Activated B cell treated with CpG ODN at 0.5 μM for 24 hours (primary cell): ENCODE measurements at regions not wholly inside any gene's neighbourhood (a gene's known extent, or its start where the extent isn't known, plus 50 kb on each side); places are given as distances from the start of the nearest gene placed in this dataset.

Experiments
- ATAC-seq: fragments of 200-7000 bp; cut with Tn5 transposase; one replicate; pipeline ENCODE4 v1.10.0; 2021; ENCODE audit warnings: low read depth, mild to moderate bottlenecking, moderate library complexity
- CTCF ChIA-PET: fragments of 350-600 bp; sonication (Branson Sonifier 250); formaldehyde crosslinking; loops from one replicate; lab custom pipeline; 2021; ENCODE audit warnings: antibody characterized with exemption; lab: Charles Lee
- POLR2A ChIA-PET: fragments of 350-600 bp; sonication (Branson Sonifier 250); formaldehyde crosslinking; loops from one replicate; lab custom pipeline; 2021; ENCODE audit warnings: antibody characterized with exemption; lab: Charles Lee
- DNase-seq: peaks from one replicate; pipeline ENCODE4 v3.0.0; 2022
- H3K27ac Mint-ChIP-seq: one replicate; pipeline ENCODE4 v1.8.0; 2020; ENCODE audit warnings: mixed read lengths
- H3K27me3 Mint-ChIP-seq: one replicate; pipeline ENCODE4 v1.8.0; 2021; ENCODE audit warnings: mixed read lengths
- H3K36me3 Mint-ChIP-seq: one replicate; pipeline ENCODE4 v1.8.0; 2021; ENCODE audit warnings: low read depth, mixed read lengths
- H3K4me1 Mint-ChIP-seq: one replicate; pipeline ENCODE4 v1.8.0; 2021; ENCODE audit warnings: mixed read lengths
- H3K4me3 Mint-ChIP-seq: one replicate; pipeline ENCODE4 v1.8.0; 2020; ENCODE audit warnings: mild to moderate bottlenecking, mixed read lengths
- H3K9me3 Mint-ChIP-seq: one replicate; pipeline ENCODE4 v1.8.0; 2020; ENCODE audit warnings: mixed read lengths
- CTCF ChIP-seq: fragments of 200-600 bp; IDR thresholded peaks from one replicate; pipeline ENCODE4 v1.8.0; 2022; ENCODE audit warnings: antibody characterized with exemption, mild to moderate bottlenecking
- intact Hi-C: fragments of 100-400 bp; cut with micrococcal nuclease; formaldehyde crosslinking; loops from one replicate; pipeline ENCODE4 v1.15.1; 2024

GRCh38 chr1:109847251-109847650 is 63.4 kb upstream of the CSF1 start:
- Mint-ChIP-seq H3K4me1 (no peaks in the 10 kb centered on the region), H3K27me3 (peaks cover 2% of the 10 kb centered on the region), H3K9me3 (no peaks in the 10 kb centered on the region), H3K27ac (no peak overlapping the region), H3K4me3 (no peak overlapping the region), H3K36me3 (no peaks in the 10 kb centered on the region)
- ChIA-PET CTCF (interaction anchor here (1.0 kb wide), 1 partner anchor 164 kb away, joined by 3 read pairs; no protein-coding TSS in a partner anchor), POLR2A (no interaction called here)
- intact Hi-C loops, result no loop called here
- DNase-seq, result no peak
- TF ChIP-seq CTCF, result no peak
- no peak for ATAC-seq

- POLR2A ChIA-PET, result no interaction called here
- H3K4me3 Mint-ChIP-seq, result no peak overlapping the region
- H3K36me3 Mint-ChIP-seq, result no peaks in the 10 kb centered on the region
- TF ChIP-seq CTCF, result no peak
- ATAC-seq (no peak), DNase-seq (no peak)
- CTCF ChIA-PET, result interaction anchor here (1.0 kb wide), 1 partner anchor 165 kb away, joined by 3 read pairs; no protein-coding TSS in a partner anchor
- H3K27ac Mint-ChIP-seq, result no peak overlapping the region
- H3K27me3 Mint-ChIP-seq, result no peaks in the 10 kb centered on the region
- intact Hi-C loops, result no loop called here
- no peaks in the 10 kb centered on the region for H3K9me3 Mint-ChIP-seq
- no peaks in the 10 kb centered on the region for H3K4me1 Mint-ChIP-seq
Measured at GRCh38 chr1:109846846-109847245, 63.8 kb upstream of the CSF1 start.

- Mint-ChIP-seq H3K4me3 (no peak overlapping the region), H3K36me3 (no peaks in the 10 kb centered on the region), H3K27me3 (no peaks in the 10 kb centered on the region), H3K27ac (no peak overlapping the region), H3K9me3 (no peaks in the 10 kb centered on the region), H3K4me1 (no peaks in the 10 kb centered on the region)
- no peak for DNase-seq
- ChIA-PET POLR2A (no interaction called here), CTCF (no interaction called here)
- no peak for TF ChIP-seq CTCF
- intact Hi-C loops, result no loop called here
- ATAC-seq, result no peak
Measured at GRCh38 chr1:109846162-109846561, 64.5 kb upstream of the CSF1 start.

- no peak for TF ChIP-seq CTCF
- ATAC-seq (no peak), DNase-seq (no peak)
- Mint-ChIP-seq H3K4me1 (no peaks in the 10 kb centered on the region), H3K27ac (no peak overlapping the region), H3K9me3 (no peaks in the 10 kb centered on the region), H3K36me3 (no peaks in the 10 kb centered on the region), H3K4me3 (no peak overlapping the region), H3K27me3 (no peaks in the 10 kb centered on the region)
- intact Hi-C loops, result no loop called here
- ChIA-PET POLR2A (no interaction called here), CTCF (no interaction called here)
Measured at GRCh38 chr1:109845658-109846057, 65.0 kb upstream of the CSF1 start.

GRCh38 chr1:109844609-109845008 is 66.0 kb upstream of the CSF1 start:
- Mint-ChIP-seq H3K36me3 (no peaks in the 10 kb centered on the region), H3K27ac (no peak overlapping the region), H3K4me3 (no peak overlapping the region), H3K4me1 (no peaks in the 10 kb centered on the region), H3K27me3 (no peaks in the 10 kb centered on the region), H3K9me3 (no peaks in the 10 kb centered on the region)
- intact Hi-C loops, result no loop called here
- DNase-seq (no peak), ATAC-seq (no peak)
- TF ChIP-seq CTCF, result no peak
- CTCF ChIA-PET, result no interaction called here
- POLR2A ChIA-PET, result no interaction called here
